ENCODE measurements at regions not wholly inside any gene's neighbourhood (a gene's known extent, or its start where the extent isn't known, plus 50 kb on each side); places are given as distances from the start of the nearest gene placed in this dataset.

- Histone ChIP-seq H3K9me1 (ENCODE audit: control insufficient read depth, extremely low read depth, insufficient read depth, low read length) (no peaks in the 10 kb centered on the region), H3K27me3 (ENCODE audit: control insufficient read depth, extremely low read depth, insufficient read depth, low read length) (no peaks in the 10 kb centered on the region), H3K4me2 (ENCODE audit: control insufficient read depth, extremely low read depth, insufficient read depth, low read depth, low read length) (no peak overlapping the region), H2AFZ (ENCODE audit: control insufficient read depth, low read length) (no peak overlapping the region), H3K9me3 (ENCODE audit: control insufficient read depth, low read depth, low read length) (no peaks in the 10 kb centered on the region), H3K27ac (ENCODE audit: control insufficient read depth, insufficient read depth, low read length) (no peak overlapping the region), H3K9ac (ENCODE audit: control insufficient read depth, extremely low read depth, insufficient read depth, low read length) (no peak overlapping the region), H3K36me3 (ENCODE audit: control insufficient read depth in 2 of 2, extremely low read depth in 1 of 2, insufficient read depth in 2 of 2, low read length in 2 of 2) (no peaks in the 10 kb centered on the region), H3K4me1 (ENCODE audit: control insufficient read depth, extremely low read depth, insufficient read depth, low read length) (no peaks in the 10 kb centered on the region), H3K4me3 (ENCODE audit: control insufficient read depth in 2 of 3, extremely low read depth in 1 of 3, insufficient read depth in 2 of 3, low read depth in 1 of 3, low read length in 3 of 3) (no peak overlapping the region), H4K20me1 (ENCODE audit: control insufficient read depth, extremely low read depth, insufficient read depth, low read length) (no peaks in the 10 kb centered on the region), H3K79me2 (ENCODE audit: control insufficient read depth, insufficient read depth, low read length) (no peaks in the 10 kb centered on the region)
- dilution Hi-C loops (cut with MboI; ENCODE audit: extremely low pct_ligation_motif_present, low sequenced_read_pairs) = no loop called here
- DNase-seq (ENCODE audit: low read depth, low spot score) (no peak), FAIRE-seq (no peak)
- TF ChIP-seq CTCF (optimal IDR thresholded peaks at IDR 0.05 in 1 of 3, IDR thresholded peaks at IDR 0.05 in 1 of 3, conservative IDR thresholded peaks at IDR 0.05 in 1 of 3; ENCODE audit: extremely low read depth in 1 of 3, insufficient read depth in 2 of 3, low read length in 3 of 3) (no peak), EZH2 (IDR thresholded peaks at IDR 0.05; ENCODE audit: low read length) (no peak)
Observed at GRCh38 chr13:80093888-80094287, 247.0 kb downstream of the SPRY2 start.

GRCh38 chr13:80086304-80086721 is 254.6 kb downstream of the SPRY2 start:
- Histone ChIP-seq H3K79me2 (ENCODE audit: control insufficient read depth, insufficient read depth, low read length) (no peaks in the 10 kb centered on the region), H3K4me3 (ENCODE audit: control insufficient read depth in 2 of 3, extremely low read depth in 1 of 3, insufficient read depth in 2 of 3, low read depth in 1 of 3, low read length in 3 of 3) (no peak overlapping the region)

More at GRCh38 chr13:80086304-80086721, 254.6 kb downstream of the SPRY2 start:
- Histone ChIP-seq H3K36me3 (ENCODE audit: control insufficient read depth in 2 of 2, extremely low read depth in 1 of 2, insufficient read depth in 2 of 2, low read length in 2 of 2) (no peaks in the 10 kb centered on the region), H3K9ac (ENCODE audit: control insufficient read depth, extremely low read depth, insufficient read depth, low read length) (no peak overlapping the region), H3K4me1 (ENCODE audit: control insufficient read depth, extremely low read depth, insufficient read depth, low read length) (peaks cover 38% of the 10 kb centered on the region), H2AFZ (ENCODE audit: control insufficient read depth, low read length) (no peak overlapping the region), H3K9me3 (ENCODE audit: control insufficient read depth, low read depth, low read length) (no peaks in the 10 kb centered on the region), H3K27ac (ENCODE audit: control insufficient read depth, insufficient read depth, low read length) (peak overlapping the region; percentile 38), H3K9me1 (ENCODE audit: control insufficient read depth, extremely low read depth, insufficient read depth, low read length) (no peaks in the 10 kb centered on the region), H4K20me1 (ENCODE audit: control insufficient read depth, extremely low read depth, insufficient read depth, low read length) (no peaks in the 10 kb centered on the region), H3K4me2 (ENCODE audit: control insufficient read depth, extremely low read depth, insufficient read depth, low read depth, low read length) (no peak overlapping the region), H3K27me3 (ENCODE audit: control insufficient read depth, extremely low read depth, insufficient read depth, low read length) (no peaks in the 10 kb centered on the region)
- dilution Hi-C loops (cut with MboI; ENCODE audit: extremely low pct_ligation_motif_present, low sequenced_read_pairs) = no loop called here
- FAIRE-seq (no peak), DNase-seq (ENCODE audit: low read depth, low spot score) (no peak)
- TF ChIP-seq CTCF (optimal IDR thresholded peaks at IDR 0.05 in 1 of 3, IDR thresholded peaks at IDR 0.05 in 1 of 3, conservative IDR thresholded peaks at IDR 0.05 in 1 of 3; ENCODE audit: extremely low read depth in 1 of 3, insufficient read depth in 2 of 3, low read length in 3 of 3) (no peak), EZH2 (IDR thresholded peaks at IDR 0.05; ENCODE audit: low read length) (no peak)

All from keratinocyte (primary cell).